Endothelial cell of umbilical vein (primary cell): ENCODE measurements at regions not wholly inside any gene's neighbourhood (a gene's known extent, or its start where the extent isn't known, plus 50 kb on each side); places are given as distances from the start of the nearest gene placed in this dataset.

Experiments used
- BruUV-seq: library from RNA; stranded (reverse); fragments of 400-500 nt; replicated peaks from 2 replicates; lab custom pipeline; 2021; lab: Mats Ljungman, UMichigan
- CTCF ChIA-PET: fragments of 300-600, 350-600 bp; sonication (Branson Sonifier 250); formaldehyde crosslinking; loops from one replicate; lab custom pipeline; 2021; ENCODE audit warnings: antibody characterized with exemption, inconsistent platforms; lab: Charles Lee
- POLR2A ChIA-PET: fragments of 300-600, 350-600 bp; sonication (Branson Sonifier 250); formaldehyde crosslinking; loops from one replicate; lab custom pipeline; 2021; ENCODE audit warnings: antibody characterized with exemption, inconsistent platforms; lab: Charles Lee
- DNase-seq: peaks from one replicate; pipeline ENCODE4 v3.0.0-alpha.2; 2011; ENCODE audit warnings: low read depth, low spot score
- FAIRE-seq: peaks from 2 replicates; lab custom pipeline; 2011; peaks lifted over from hg19 to GRCh38; lab: Jason Lieb, UNC
- H2AFZ ChIP-seq: 2 replicates; pipeline ENCODE4 v1.6.0; 2012; ENCODE audit warnings: low read depth, low read length, control low read depth, inconsistent platforms
- H3K27ac ChIP-seq: 2 replicates; pipeline ENCODE4 v1.5.1; 2011; ENCODE audit warnings: low read depth, mild to moderate bottlenecking, control low read depth, low read length, moderate library complexity; ENCODE audit not compliant: insufficient read depth
- H3K27me3 ChIP-seq, 2 experiments: 2 replicates each; pipeline versions ENCODE4 v1.6.0 to v1.6.1; 2011; ENCODE audit warnings: low read length in 2 of 2, mixed read lengths in 1 of 2; ENCODE audit not compliant: control insufficient read depth in 2 of 2, insufficient read depth in 2 of 2
- H3K36me3 ChIP-seq, 2 experiments: 2 replicates in 1 of 2; 3 replicates in 1 of 2; pipeline ENCODE4 v1.5.1; 2011; ENCODE audit warnings: low read length in 2 of 2, mild to moderate bottlenecking in 1 of 2, moderate library complexity in 1 of 2; ENCODE audit not compliant: control insufficient read depth in 2 of 2, insufficient read depth in 2 of 2; ENCODE audit errors: extremely low read depth in 1 of 2
- H3K4me1 ChIP-seq: 3 replicates; pipeline ENCODE4 v1.5.1; 2011; ENCODE audit warnings: mild to moderate bottlenecking, low read length; ENCODE audit not compliant: control insufficient read depth, insufficient read depth; ENCODE audit errors: extremely low read depth
- H3K4me2 ChIP-seq: 2 replicates; pipeline ENCODE4 v1.6.1; 2011; ENCODE audit warnings: low read length, control low read depth, mixed read lengths; ENCODE audit not compliant: insufficient read depth
- H3K4me3 ChIP-seq, 3 experiments: fragments of 200-600 bp in 1 of 3; sonication (generic), shearing (Covaris generic) in 1 of 3; replicated peaks in 1 of 3; 2 replicates each; pipeline ENCODE4 v1.5.1; 2011 to 2016; ENCODE audit warnings: control low read depth in 3 of 3, low read length in 3 of 3, mild to moderate bottlenecking in 2 of 3, inconsistent platforms in 1 of 3, low read depth in 1 of 3, moderate library complexity in 1 of 3; ENCODE audit not compliant: insufficient read depth in 1 of 3
- H3K79me2 ChIP-seq: 2 replicates; pipeline ENCODE4 v1.6.0; 2012; ENCODE audit warnings: low read length, inconsistent platforms; ENCODE audit not compliant: control insufficient read depth, insufficient read depth
- H3K9ac ChIP-seq: replicated peaks from 2 replicates; pipeline ENCODE3; 2011; ENCODE audit warnings: low read length, control low read depth; ENCODE audit not compliant: insufficient read depth; ENCODE audit errors: extremely low read depth
- H3K9me1 ChIP-seq: replicated peaks from 3 replicates; pipeline ENCODE4 v1.6.0; 2011; ENCODE audit warnings: mild to moderate bottlenecking, low read length; ENCODE audit not compliant: control insufficient read depth, insufficient read depth; ENCODE audit errors: extremely low read depth
- H3K9me3 ChIP-seq: replicated peaks from 2 replicates; pipeline ENCODE4 v1.5.1; 2012; ENCODE audit warnings: low read length, inconsistent platforms; ENCODE audit not compliant: control insufficient read depth, insufficient read depth
- H4K20me1 ChIP-seq: replicated peaks from 2 replicates; pipeline ENCODE3; 2011; ENCODE audit warnings: mild to moderate bottlenecking, low read length; ENCODE audit not compliant: control insufficient read depth, insufficient read depth; ENCODE audit errors: extremely low read depth
- CTCF ChIP-seq, 2 donors: IDR thresholded peaks; 1 replicate in 1 of 2; 2 replicates in 1 of 2; pipeline ENCODE4 v1.5.1; 2011; ENCODE audit warnings: low read length in 2 of 2, mild to moderate bottlenecking in 2 of 2, moderate library complexity in 2 of 2, control low read depth in 1 of 2, inconsistent platforms in 1 of 2, low read depth in 1 of 2; ENCODE audit not compliant: insufficient read depth in 1 of 2; ENCODE audit errors: extremely low read depth in 1 of 2
- EZH2 ChIP-seq: IDR thresholded peaks from 2 replicates; pipeline ENCODE4 v1.6.1; 2012; ENCODE audit warnings: borderline replicate concordance, low read depth, mild to moderate bottlenecking, moderate library complexity, low read length, inconsistent platforms; ENCODE audit not compliant: severe bottlenecking
- FOS ChIP-seq: IDR thresholded peaks from 2 replicates; pipeline ENCODE4 v1.6.1; 2011; ENCODE audit warnings: mild to moderate bottlenecking, low read length, moderate library complexity, borderline replicate concordance; ENCODE audit not compliant: insufficient read depth
- GATA2 ChIP-seq: IDR thresholded peaks from 2 replicates; pipeline ENCODE4 v1.7.0; 2011; ENCODE audit warnings: low read depth, mild to moderate bottlenecking, moderate library complexity, mixed read lengths, low read length; ENCODE audit not compliant: insufficient read length, insufficient read depth
- JUN ChIP-seq: IDR thresholded peaks from 2 replicates; pipeline ENCODE4 v1.6.1; 2011; ENCODE audit warnings: borderline replicate concordance, low read depth; ENCODE audit not compliant: insufficient read length, insufficient read depth
- POLR2AphosphoS5 ChIP-seq: IDR thresholded peaks from 2 replicates; pipeline ENCODE4 v1.6.1; 2012; ENCODE audit warnings: low read depth, mild to moderate bottlenecking, control low read depth, low read length, moderate library complexity; ENCODE audit not compliant: insufficient read depth
- dilution Hi-C: fragments of 300-500 bp; cut with MboI; formaldehyde crosslinking; loops from one replicate; pipeline ENCODE4 v1.15.0; 2019; ENCODE audit warnings: low sequenced_read_pairs; ENCODE audit not compliant: extremely low pct_ligation_motif_present
- intact Hi-C: fragments of 100-400 bp; cut with micrococcal nuclease; formaldehyde crosslinking; loops from one replicate; pipeline ENCODE4 v1.10.0; 2022

- dilution Hi-C loops: no loop called here
- H3K9me1 ChIP-seq: no peaks in the 10 kb centered on the region
- H3K79me2 ChIP-seq: no peaks in the 10 kb centered on the region
- no peaks in the 10 kb centered on the region for H3K36me3 ChIP-seq
- no peaks in the 10 kb centered on the region for H3K9me3 ChIP-seq
- ChIA-PET POLR2A (no interaction called here), CTCF (no interaction called here)
- FAIRE-seq (no peak), DNase-seq (no peak)
- no peak overlapping the region for H3K4me3 ChIP-seq
- H3K4me2 ChIP-seq: no peak overlapping the region
- no peaks in the 10 kb centered on the region for H3K27me3 ChIP-seq
- intact Hi-C loops: no loop called here
- H3K9ac ChIP-seq: no peak overlapping the region
- no TSS peak for BruUV-seq
- H4K20me1 ChIP-seq: no peaks in the 10 kb centered on the region
- TF ChIP-seq FOS (no peak), JUN (no peak), POLR2AphosphoS5 (no peak)
- no peaks in the 10 kb centered on the region for H3K4me1 ChIP-seq
- H3K27ac ChIP-seq: no peak overlapping the region
- no peak overlapping the region for H2AFZ ChIP-seq
Observed at GRCh38 chr4:130479674-130480073, 1383.7 kb downstream of the C4orf33 start.

GRCh38 chr4:130484826-130485225 is 1388.9 kb downstream of the C4orf33 start:
- BruUV-seq: no TSS peak
- Histone ChIP-seq H2AFZ (no peak overlapping the region), H3K4me1 (no peaks in the 10 kb centered on the region), H3K4me2 (no peak overlapping the region), H3K9me3 (no peaks in the 10 kb centered on the region), H4K20me1 (no peaks in the 10 kb centered on the region), H3K4me3 (no peak overlapping the region), H3K36me3 (no peaks in the 10 kb centered on the region), H3K27ac (no peak overlapping the region), H3K9ac (no peak overlapping the region), H3K79me2 (no peaks in the 10 kb centered on the region), H3K27me3 (no peaks in the 10 kb centered on the region), H3K9me1 (no peaks in the 10 kb centered on the region)
- dilution Hi-C loops: no loop called here
- no peak for FAIRE-seq
- intact Hi-C loops: no loop called here
- ChIA-PET POLR2A (no interaction called here), CTCF (interaction anchor here (1.2 kb wide), 1 partner anchor 15 kb away, joined by 3 read pairs; no protein-coding TSS in a partner anchor)
- DNase-seq: no peak
- TF ChIP-seq JUN: no peak
- no peak for TF ChIP-seq CTCF (IDR thresholded peaks at IDR 0.05; ENCODE audit: extremely low read depth in 1 of 2, insufficient read depth in 1 of 2, low read depth in 1 of 2, low read length in 2 of 2)
- TF ChIP-seq GATA2: no peak
- no peak for TF ChIP-seq EZH2
- no peak for TF ChIP-seq POLR2AphosphoS5
